ENCODE measurements at regions not wholly inside any gene's neighbourhood (a gene's known extent, or its start where the extent isn't known, plus 50 kb on each side); places are given as distances from the start of the nearest gene placed in this dataset.

DNA sequence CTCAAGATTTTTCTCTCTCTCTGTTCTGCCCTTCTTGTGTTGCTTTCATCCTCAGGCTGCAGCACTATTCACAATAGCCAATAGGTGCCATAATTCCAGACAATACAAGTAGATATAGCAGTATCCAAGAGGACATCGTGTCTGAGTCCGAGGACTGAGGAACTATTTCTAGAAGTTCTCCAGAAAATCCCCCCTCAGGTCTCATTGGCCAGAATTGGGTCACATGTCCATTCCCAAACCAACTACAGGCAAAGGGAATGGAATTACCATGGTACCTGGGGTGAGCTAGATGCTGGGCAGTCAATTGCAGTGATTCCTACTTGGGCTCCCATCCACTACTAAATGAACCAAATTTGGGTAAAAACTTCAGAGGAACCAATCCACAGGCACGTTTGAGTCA, 301.9 kb upstream of the RASGEF1B start:
- H3K4me1 Mint-ChIP-seq (ENCODE audit: low read depth), result no peaks in the 10 kb centered on the region
- H3K36me3 Mint-ChIP-seq (ENCODE audit: insufficient read depth), result no peaks in the 10 kb centered on the region
- DNase-seq (no peak), ATAC-seq (no peak)
- peaks cover 2% of the 10 kb centered on the region for H3K27me3 Mint-ChIP-seq (ENCODE audit: low read depth)
- no peak overlapping the region for H3K4me3 Mint-ChIP-seq
- no peaks in the 10 kb centered on the region for H3K9me3 Mint-ChIP-seq

DNA sequence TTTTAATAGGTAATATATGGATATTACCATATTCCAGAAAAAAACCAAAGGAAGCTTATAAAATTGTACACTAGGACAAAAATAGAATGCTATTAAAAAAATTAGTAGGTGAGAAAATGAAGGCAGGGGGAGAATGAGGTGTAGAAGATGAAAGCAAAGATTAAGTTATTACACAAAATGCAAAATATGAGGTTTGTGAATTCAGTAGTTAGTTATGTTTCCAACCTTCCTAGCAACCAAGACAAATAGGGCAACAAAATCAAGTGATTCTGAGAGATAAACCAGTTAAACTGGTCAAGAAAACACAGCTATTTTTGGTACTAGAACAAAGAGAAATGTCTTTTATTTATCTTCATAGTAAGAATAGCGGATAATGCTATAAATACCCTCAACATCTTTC, 300.0 kb upstream of the RASGEF1B start:
- ATAC-seq, result no peak
- H3K9me3 Mint-ChIP-seq, result no peaks in the 10 kb centered on the region
- peaks cover 2% of the 10 kb centered on the region for H3K27me3 Mint-ChIP-seq (ENCODE audit: low read depth)
- H3K4me1 Mint-ChIP-seq (ENCODE audit: low read depth), result no peaks in the 10 kb centered on the region
- DNase-seq, result no peak
- H3K4me3 Mint-ChIP-seq, result no peak overlapping the region
- H3K36me3 Mint-ChIP-seq (ENCODE audit: insufficient read depth), result no peaks in the 10 kb centered on the region

DNA sequence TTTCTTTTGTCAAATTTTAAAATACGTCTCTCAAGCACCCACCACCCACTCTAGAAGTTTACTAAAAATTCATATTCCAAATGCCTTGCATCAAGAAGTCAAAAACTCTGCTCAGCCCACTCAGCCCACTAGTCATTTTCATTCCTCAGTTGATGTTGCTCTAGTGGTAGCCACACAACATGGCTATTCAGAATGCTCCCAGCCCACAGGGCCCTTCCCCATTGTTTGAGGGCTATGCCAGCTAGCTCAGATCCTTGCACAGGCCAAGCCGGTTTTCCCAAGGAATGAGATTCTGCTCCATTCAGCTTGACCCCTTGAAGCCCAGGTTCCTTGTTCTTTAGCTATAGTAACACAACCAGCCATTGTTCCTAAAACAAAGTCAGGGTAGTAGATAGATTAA, 297.5 kb upstream of the RASGEF1B start:
- DNase-seq (no peak), ATAC-seq (no peak)
- no peaks in the 10 kb centered on the region for H3K9me3 Mint-ChIP-seq
- no peak overlapping the region for H3K4me3 Mint-ChIP-seq
- no peaks in the 10 kb centered on the region for H3K4me1 Mint-ChIP-seq (ENCODE audit: low read depth)
- no peaks in the 10 kb centered on the region for H3K36me3 Mint-ChIP-seq (ENCODE audit: insufficient read depth)
- H3K27me3 Mint-ChIP-seq (ENCODE audit: low read depth), result peaks cover 2% of the 10 kb centered on the region

DNA sequence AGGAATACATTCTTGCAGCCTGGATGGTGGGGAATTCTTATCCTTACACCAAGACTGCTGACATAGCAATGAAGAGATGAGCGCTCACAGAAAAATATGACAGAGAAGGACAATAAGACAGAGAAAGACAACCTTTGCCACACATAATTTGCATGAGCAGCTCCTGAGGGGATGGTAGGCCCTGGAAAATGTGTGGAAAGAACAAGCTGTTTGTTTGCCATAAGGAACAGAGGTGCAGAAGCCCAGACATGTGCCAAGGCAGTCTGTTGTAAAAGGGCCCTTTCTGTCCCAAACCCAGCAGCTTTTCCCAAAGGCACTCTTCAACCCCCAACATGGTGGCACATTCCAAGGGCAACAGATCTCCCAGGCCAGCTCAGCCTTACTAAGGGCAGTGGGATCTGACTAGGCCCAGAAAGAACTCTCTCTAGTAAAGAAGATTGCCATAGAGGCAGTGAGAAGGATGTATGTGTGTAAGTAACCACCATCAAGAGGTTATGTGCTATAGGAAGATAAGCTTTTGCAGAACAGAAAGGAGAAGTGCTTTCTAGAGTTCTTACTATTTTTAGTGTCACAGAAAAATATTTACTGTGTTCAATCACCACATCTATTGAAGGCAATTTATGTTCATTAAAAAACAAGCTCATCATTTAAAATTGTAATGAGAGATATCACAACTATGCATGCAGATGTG, 287.0 kb upstream of the RASGEF1B start:
- no peak for ATAC-seq
- peaks cover 14% of the 10 kb centered on the region for H3K4me1 Mint-ChIP-seq (ENCODE audit: low read depth)
- no peaks in the 10 kb centered on the region for H3K36me3 Mint-ChIP-seq (ENCODE audit: insufficient read depth)

DNA sequence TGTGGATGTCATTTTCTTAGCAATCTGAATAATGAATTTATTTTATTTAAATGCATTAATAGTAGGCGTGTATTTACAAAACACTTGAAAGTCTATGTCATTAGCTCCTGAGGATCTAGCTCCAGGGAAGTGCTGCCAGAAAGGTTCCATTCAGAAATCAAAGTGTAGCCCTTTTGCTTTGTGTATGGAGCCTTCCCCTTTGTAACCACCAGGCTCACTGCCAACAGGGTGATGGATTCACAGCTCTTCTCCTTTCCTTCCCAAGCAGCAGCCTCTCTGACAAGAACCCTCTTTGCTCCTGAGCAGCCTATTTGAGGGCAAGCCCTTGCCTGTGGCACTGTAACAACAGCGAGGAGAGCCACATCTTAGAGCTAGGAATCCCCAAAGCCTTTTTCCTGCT, 286.0 kb upstream of the RASGEF1B start:
- H3K27me3 Mint-ChIP-seq (ENCODE audit: low read depth), result no peaks in the 10 kb centered on the region

More for the DNA sequence above, 287.0 kb upstream of the RASGEF1B start:
- Mint-ChIP-seq H3K9me3 (no peaks in the 10 kb centered on the region), H3K4me3 (no peak overlapping the region), H3K27me3 (ENCODE audit: low read depth) (no peaks in the 10 kb centered on the region)
- DNase-seq, result no peak

DNA sequence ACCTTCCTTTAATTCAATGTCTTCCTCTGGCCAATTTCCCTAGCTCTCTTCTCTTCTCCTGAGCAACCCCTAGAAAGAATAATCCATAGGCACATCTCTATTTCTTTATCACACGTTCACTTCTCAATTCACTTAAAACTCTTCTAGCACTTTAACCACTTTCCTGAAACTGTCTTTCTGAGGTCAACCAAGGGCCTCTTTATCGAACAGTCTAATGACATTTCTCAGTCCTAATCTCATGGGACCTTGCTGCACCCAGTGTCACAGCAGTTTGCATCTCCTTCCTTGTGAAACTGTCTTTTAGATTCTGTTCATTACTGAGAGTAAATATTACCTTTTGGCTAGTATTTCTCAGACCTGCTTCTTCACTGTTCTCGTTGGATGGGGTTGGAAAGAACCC, 285.3 kb upstream of the RASGEF1B start:
- Mint-ChIP-seq H3K4me3 (no peak overlapping the region), H3K36me3 (ENCODE audit: insufficient read depth) (no peaks in the 10 kb centered on the region), H3K4me1 (ENCODE audit: low read depth) (peaks cover 14% of the 10 kb centered on the region), H3K9me3 (no peaks in the 10 kb centered on the region), H3K27me3 (ENCODE audit: low read depth) (no peaks in the 10 kb centered on the region)
- ATAC-seq (no peak), DNase-seq (no peak)

More for the DNA sequence above, 286.0 kb upstream of the RASGEF1B start:
- H3K4me1 Mint-ChIP-seq (ENCODE audit: low read depth), result peaks cover 14% of the 10 kb centered on the region
- H3K9me3 Mint-ChIP-seq, result no peaks in the 10 kb centered on the region
- H3K4me3 Mint-ChIP-seq, result no peak overlapping the region
- DNase-seq (no peak), ATAC-seq (no peak)
- no peaks in the 10 kb centered on the region for H3K36me3 Mint-ChIP-seq (ENCODE audit: insufficient read depth)

DNA sequence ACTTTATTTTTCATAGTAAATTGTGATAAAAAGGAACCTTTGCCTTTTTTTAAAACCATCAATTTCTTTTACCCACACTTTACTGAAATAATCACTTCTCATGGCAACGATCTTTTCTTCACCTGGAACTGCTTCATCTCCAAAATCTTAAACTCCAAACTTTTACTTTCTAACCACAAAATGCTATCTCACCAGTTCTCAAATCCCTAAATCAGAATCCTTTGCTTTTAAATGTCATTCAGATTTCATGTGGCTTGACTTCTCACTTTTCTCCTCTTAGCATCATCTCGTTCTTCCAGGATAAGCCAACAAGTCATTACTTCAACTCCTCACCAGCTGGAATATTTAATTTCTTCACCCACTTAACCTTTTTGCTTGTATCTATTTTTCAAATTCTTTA, 284.3 kb upstream of the RASGEF1B start:
- H3K27me3 Mint-ChIP-seq (ENCODE audit: low read depth), result no peaks in the 10 kb centered on the region
- peaks cover 14% of the 10 kb centered on the region for H3K4me1 Mint-ChIP-seq (ENCODE audit: low read depth)
- H3K36me3 Mint-ChIP-seq (ENCODE audit: insufficient read depth), result no peaks in the 10 kb centered on the region
- no peaks in the 10 kb centered on the region for H3K9me3 Mint-ChIP-seq
- DNase-seq (no peak), ATAC-seq (no peak)
- no peak overlapping the region for H3K4me3 Mint-ChIP-seq

DNA sequence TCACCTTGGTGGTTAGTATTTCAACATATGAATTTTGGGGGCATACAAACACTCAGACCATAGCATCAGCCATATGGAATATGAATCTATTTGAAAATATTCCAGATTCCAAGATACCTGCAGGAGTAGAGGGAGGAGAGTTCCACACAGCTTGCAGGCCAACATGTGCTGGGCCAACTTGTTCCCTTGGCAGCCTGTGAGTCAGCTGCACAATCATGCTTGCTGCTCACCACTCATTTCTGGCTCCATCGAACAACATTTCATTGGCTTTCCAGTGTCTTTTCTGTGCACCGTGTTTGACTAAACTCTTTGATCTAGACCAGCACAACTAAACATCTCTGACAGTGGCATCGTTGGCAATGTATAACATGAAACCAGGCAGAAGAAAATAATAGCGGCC, 282.5 kb upstream of the RASGEF1B start:
- DNase-seq (no peak), ATAC-seq (no peak)
- no peaks in the 10 kb centered on the region for H3K36me3 Mint-ChIP-seq (ENCODE audit: insufficient read depth)
- H3K4me1 Mint-ChIP-seq (ENCODE audit: low read depth), result peaks cover 14% of the 10 kb centered on the region
- no peaks in the 10 kb centered on the region for H3K9me3 Mint-ChIP-seq
- H3K4me3 Mint-ChIP-seq, result no peak overlapping the region
- H3K27me3 Mint-ChIP-seq (ENCODE audit: low read depth), result no peaks in the 10 kb centered on the region

DNA sequence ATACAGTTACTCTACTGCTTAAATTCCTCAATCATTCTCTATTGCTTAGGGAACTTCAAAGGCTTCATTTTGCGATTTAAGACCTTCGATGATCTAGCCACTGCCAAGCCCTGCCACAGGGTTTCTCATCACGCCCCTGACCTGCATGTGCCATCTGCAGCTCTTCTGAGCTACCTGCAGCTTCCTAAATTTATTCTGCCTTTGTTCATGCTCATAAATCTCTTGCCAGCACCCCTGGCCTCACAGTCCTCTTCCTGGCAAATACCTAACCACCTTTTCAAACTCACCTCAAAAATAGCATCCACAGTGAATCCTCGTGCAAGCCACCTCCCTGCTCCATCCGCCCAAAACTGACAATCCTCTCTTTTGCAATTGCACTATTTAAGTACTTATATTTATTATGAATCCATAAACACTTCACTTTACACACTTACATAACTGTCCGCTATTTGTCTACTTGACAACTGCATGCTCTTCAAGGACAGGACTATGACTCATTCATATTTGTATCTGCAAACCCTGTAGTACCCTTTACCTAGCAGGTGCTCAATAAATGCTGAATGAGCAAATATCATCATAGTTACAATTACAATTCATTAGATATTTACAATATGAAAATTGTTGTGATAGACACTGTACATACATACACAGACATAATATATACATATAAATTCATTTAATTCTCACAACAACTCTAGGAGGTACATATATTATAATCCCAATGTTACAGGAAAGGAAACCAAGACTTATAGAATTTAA, 280.0 kb upstream of the RASGEF1B start:
- H3K36me3 Mint-ChIP-seq (ENCODE audit: insufficient read depth), result no peaks in the 10 kb centered on the region
- H3K4me1 Mint-ChIP-seq (ENCODE audit: low read depth), result peaks cover 11% of the 10 kb centered on the region
- DNase-seq, result no peak
- H3K9me3 Mint-ChIP-seq, result peaks cover 4% of the 10 kb centered on the region
- H3K27me3 Mint-ChIP-seq (ENCODE audit: low read depth), result no peaks in the 10 kb centered on the region
- no peak overlapping the region for H3K4me3 Mint-ChIP-seq
- no peak for ATAC-seq

DNA sequence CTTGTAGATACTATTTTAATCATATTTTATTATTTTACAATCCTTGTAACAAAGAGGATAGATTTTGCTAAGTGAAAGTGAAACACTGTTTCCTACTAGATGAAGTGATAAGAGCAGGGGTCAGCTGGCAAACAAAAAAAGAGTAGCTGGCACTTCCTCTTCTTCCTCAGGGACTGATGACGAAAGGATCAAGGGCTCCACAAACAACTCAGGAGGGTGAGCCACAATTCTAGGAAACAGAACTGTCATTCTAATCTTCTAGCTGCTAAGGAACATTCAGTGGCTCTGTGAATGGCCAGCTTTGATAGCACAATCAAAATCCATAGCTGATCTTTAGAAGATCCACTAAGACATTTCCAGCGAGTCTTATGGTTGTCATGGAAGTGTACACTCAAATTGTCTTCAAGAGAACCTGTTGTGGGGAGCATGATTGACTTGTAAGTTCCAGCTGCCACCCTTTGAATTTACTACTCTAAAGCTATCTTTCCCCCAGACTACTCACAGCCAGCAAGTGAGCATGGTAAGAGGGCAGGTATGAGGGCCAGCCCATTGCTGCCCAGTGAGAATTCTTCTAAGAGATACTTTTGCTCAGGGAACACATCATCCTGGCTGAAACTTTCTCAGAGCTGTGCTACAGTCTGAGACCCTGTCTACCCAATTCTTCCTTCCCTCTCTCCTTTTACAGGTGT, 275.7 kb upstream of the RASGEF1B start:
- DNase-seq, result no peak
- Mint-ChIP-seq H3K9me3 (peaks cover 4% of the 10 kb centered on the region), H3K36me3 (ENCODE audit: insufficient read depth) (no peaks in the 10 kb centered on the region), H3K27me3 (ENCODE audit: low read depth) (no peaks in the 10 kb centered on the region), H3K4me1 (ENCODE audit: low read depth) (peaks cover 2% of the 10 kb centered on the region), H3K4me3 (no peak overlapping the region)
- ATAC-seq, result no peak

DNA sequence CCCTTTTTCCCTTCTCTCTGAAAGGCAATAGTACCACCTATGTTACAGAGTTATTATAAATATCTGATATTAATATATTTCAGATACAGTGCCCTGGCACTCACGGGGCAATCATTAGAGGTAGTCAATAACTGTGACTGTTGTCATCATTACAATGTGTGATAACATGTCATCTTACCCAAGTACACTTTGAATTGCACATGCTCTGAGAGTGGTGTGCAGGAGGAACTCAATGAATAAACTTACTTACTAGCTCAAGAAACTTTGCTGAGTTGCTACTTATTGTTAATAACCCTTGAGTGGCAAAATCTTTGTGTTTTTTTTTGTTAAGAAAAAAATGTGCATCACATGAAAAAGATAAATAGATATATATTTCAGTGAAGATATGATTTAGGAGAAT, 275.1 kb upstream of the RASGEF1B start:
- no peak overlapping the region for H3K4me3 Mint-ChIP-seq

DNA sequence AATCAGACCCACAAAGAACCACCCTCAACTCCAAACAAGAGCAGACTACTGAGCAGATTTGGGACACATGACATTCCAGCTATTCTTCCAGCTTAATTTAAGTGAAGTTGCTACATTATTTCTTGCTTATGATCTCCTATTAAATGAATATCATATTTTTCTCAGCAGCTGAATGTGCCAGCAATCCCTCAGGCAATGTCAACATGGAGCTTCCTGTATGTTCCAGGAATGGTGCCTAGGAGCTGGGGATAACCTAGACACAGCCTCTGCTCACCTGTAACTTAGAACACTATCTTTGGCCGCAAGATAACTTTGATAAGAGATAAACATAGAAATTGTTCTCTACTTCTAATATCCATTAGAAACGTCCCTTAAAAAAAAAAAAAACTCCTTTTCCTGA, 274.4 kb upstream of the RASGEF1B start:
- Mint-ChIP-seq H3K27me3 (ENCODE audit: low read depth) (no peaks in the 10 kb centered on the region), H3K4me1 (ENCODE audit: low read depth) (peaks cover 2% of the 10 kb centered on the region), H3K36me3 (ENCODE audit: insufficient read depth) (no peaks in the 10 kb centered on the region), H3K9me3 (peaks cover 4% of the 10 kb centered on the region), H3K4me3 (no peak overlapping the region)
- ATAC-seq (no peak), DNase-seq (no peak)

More for the DNA sequence above, 275.1 kb upstream of the RASGEF1B start:
- no peak for ATAC-seq
- Mint-ChIP-seq H3K4me1 (ENCODE audit: low read depth) (peaks cover 2% of the 10 kb centered on the region), H3K9me3 (peaks cover 4% of the 10 kb centered on the region), H3K27me3 (ENCODE audit: low read depth) (no peaks in the 10 kb centered on the region), H3K36me3 (ENCODE audit: insufficient read depth) (no peaks in the 10 kb centered on the region)
- DNase-seq, result no peak

DNA sequence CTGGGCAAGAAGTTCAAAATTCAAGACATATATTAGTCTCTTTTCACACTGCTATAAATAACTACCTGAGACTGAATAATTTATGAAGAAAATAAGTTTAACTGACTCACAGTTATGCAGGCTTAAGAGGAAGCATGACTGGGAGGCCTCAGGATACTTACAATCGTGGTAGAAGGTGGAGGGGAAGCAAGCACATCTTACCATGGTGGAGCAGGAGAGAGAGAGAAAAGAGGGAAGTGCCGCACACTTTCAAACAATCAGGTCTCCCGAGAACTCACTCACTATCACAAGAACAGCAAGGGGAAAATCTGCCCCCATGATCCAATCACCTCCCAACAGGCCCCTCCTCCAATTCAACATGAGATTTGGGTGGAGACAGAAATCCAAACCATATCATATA, 273.3 kb upstream of the RASGEF1B start:
- Mint-ChIP-seq H3K27me3 (ENCODE audit: low read depth) (no peaks in the 10 kb centered on the region), H3K9me3 (peaks cover 4% of the 10 kb centered on the region), H3K4me3 (no peak overlapping the region), H3K4me1 (ENCODE audit: low read depth) (peaks cover 2% of the 10 kb centered on the region), H3K36me3 (ENCODE audit: insufficient read depth) (no peaks in the 10 kb centered on the region)
- ATAC-seq (no peak), DNase-seq (no peak)

DNA sequence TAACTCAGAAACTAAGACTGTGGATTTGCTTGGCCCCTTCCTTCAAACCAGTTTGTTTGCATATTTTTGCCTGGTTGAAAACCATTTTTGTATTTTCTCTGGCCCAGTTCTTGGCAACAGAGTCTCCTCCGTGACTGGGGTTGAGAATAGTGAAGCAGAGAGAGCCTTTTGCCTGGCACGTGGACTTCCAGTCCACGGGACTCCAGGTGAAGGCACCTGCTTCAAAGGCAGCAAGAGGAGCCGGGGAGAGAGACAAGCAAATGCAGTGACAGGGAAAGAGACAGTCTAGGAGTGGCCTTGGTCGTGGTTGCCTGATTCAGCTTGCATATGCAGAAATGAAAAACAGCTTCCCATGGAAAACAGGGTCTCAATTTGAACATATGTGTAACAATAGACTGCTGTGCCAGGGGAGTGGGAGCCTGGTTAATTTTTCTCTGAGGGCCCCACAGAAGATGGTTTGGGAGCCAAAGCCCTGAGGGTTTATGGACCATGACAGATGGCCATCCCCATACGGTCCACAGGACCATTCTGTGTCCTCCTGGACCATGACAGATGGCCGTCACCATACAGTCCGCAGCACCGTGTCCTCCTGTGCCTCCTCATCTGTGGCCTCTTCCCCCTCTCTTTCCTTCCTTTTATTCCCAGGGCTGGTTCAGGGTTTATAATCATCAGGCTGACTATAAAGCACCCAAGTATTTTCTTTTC, 272.2 kb upstream of the RASGEF1B start:
- ATAC-seq (no peak), DNase-seq (no peak)
- H3K36me3 Mint-ChIP-seq (ENCODE audit: insufficient read depth), result no peaks in the 10 kb centered on the region
- H3K9me3 Mint-ChIP-seq, result peaks cover 4% of the 10 kb centered on the region
- no peak overlapping the region for H3K4me3 Mint-ChIP-seq
- H3K27me3 Mint-ChIP-seq (ENCODE audit: low read depth), result no peaks in the 10 kb centered on the region
- H3K4me1 Mint-ChIP-seq (ENCODE audit: low read depth), result peaks cover 2% of the 10 kb centered on the region
